ENCODE measurements at regions not wholly inside any gene's neighbourhood (a gene's known extent, or its start where the extent isn't known, plus 50 kb on each side); places are given as distances from the start of the nearest gene placed in this dataset.

GRCh38 chr18:67265464-67266245 lies 250.9 kb downstream of the DSEL start:
- H3K27ac ChIP-seq: no peak overlapping the region
- H3K4me1 ChIP-seq: no peaks in the 10 kb centered on the region
- intact Hi-C loops (cut with DNase I): no loop called here
- H3K36me3 ChIP-seq (replicated peaks in 1 of 2; ENCODE audit: insufficient read depth in 1 of 2, low read depth in 2 of 2): no peaks in the 10 kb centered on the region
- H3K27me3 ChIP-seq: no peaks in the 10 kb centered on the region
- TF ChIP-seq CTCF (IDR thresholded peaks at IDR 0.05) (no peak), POLR2A (IDR thresholded peaks at IDR 0.05) (no peak)
- DNase-seq (no peak), ATAC-seq (no peak)
- H3K4me3 ChIP-seq: no peak overlapping the region
- no peaks in the 10 kb centered on the region for H3K9me3 ChIP-seq
- 40 to 46% methylated on average over 5 of the region's 5 CpGs for WGBS, 2 donors

GRCh38 chr18:67261931-67262552 lies 254.5 kb downstream of the DSEL start:
- H3K4me3 ChIP-seq: no peak overlapping the region
- no peaks in the 10 kb centered on the region for H3K27me3 ChIP-seq
- H3K9me3 ChIP-seq: no peaks in the 10 kb centered on the region
- TF ChIP-seq POLR2A (IDR thresholded peaks at IDR 0.05) (no peak), CTCF (IDR thresholded peaks at IDR 0.05) (no peak)
- no peak overlapping the region for H3K27ac ChIP-seq
- no peaks in the 10 kb centered on the region for H3K36me3 ChIP-seq (replicated peaks in 1 of 2; ENCODE audit: insufficient read depth in 1 of 2, low read depth in 2 of 2)
- DNase-seq (no peak), ATAC-seq (no peak)
- WGBS, 2 donors: 67 to 72% methylated on average over 3 of the region's 3 CpGs
- intact Hi-C loops (cut with DNase I): no loop called here
- no peaks in the 10 kb centered on the region for H3K4me1 ChIP-seq

- Histone ChIP-seq H3K36me3 (replicated peaks in 1 of 2; ENCODE audit: insufficient read depth in 1 of 2, low read depth in 2 of 2) (no peaks in the 10 kb centered on the region), H3K9me3 (no peaks in the 10 kb centered on the region), H3K27me3 (no peaks in the 10 kb centered on the region), H3K27ac (no peak overlapping the region), H3K4me1 (no peaks in the 10 kb centered on the region), H3K4me3 (no peak overlapping the region)
- intact Hi-C loops (cut with DNase I): no loop called here
- no peak for ATAC-seq
- 54 to 58% methylated on average over 5 of the region's 5 CpGs for WGBS, 2 donors
- DNase-seq: no peak
- TF ChIP-seq CTCF (IDR thresholded peaks at IDR 0.05) (no peak), POLR2A (IDR thresholded peaks at IDR 0.05) (no peak)
Measured at GRCh38 chr18:67260841-67261240, 255.7 kb downstream of the DSEL start.

GRCh38 chr18:67250776-67251424 lies 265.6 kb downstream of the DSEL start:
- H3K27me3 ChIP-seq: no peaks in the 10 kb centered on the region
- no peak for ATAC-seq
- no peak for TF ChIP-seq POLR2A (IDR thresholded peaks at IDR 0.05)
- no peak for TF ChIP-seq CTCF (IDR thresholded peaks at IDR 0.05)
- no peaks in the 10 kb centered on the region for H3K9me3 ChIP-seq
- no peak for DNase-seq
- WGBS, 2 donors: 72 to 73% methylated on average over 9 of the region's 9 CpGs
- intact Hi-C loops (cut with DNase I): no loop called here
- H3K4me3 ChIP-seq: no peak overlapping the region
- no peaks in the 10 kb centered on the region for H3K36me3 ChIP-seq (replicated peaks in 1 of 2; ENCODE audit: insufficient read depth in 1 of 2, low read depth in 2 of 2)
- no peaks in the 10 kb centered on the region for H3K4me1 ChIP-seq
- no peak overlapping the region for H3K27ac ChIP-seq
